ENCODE measurements at regions not wholly inside any gene's neighbourhood (a gene's known extent, or its start where the extent isn't known, plus 50 kb on each side); places are given as distances from the start of the nearest gene placed in this dataset.

- ChIA-PET CTCF (no interaction called here), POLR2A (no interaction called here), RAD21 (ENCODE audit: low non-redundant PET in 1 of 2, low total read pairs in 2 of 2, uncharacterized antibody in 2 of 2, unreplicated experiment in 2 of 2) (no interaction called here)
- Histone ChIP-seq H3K4me2 (ENCODE audit: low read length) (no peak overlapping the region), H3K27me3 (ENCODE audit: insufficient read depth, low read length) (no peaks in the 10 kb centered on the region), H4K20me1 (ENCODE audit: insufficient read depth) (no peaks in the 10 kb centered on the region), H3K79me2 (ENCODE audit: insufficient read depth, low read length) (no peaks in the 10 kb centered on the region), H3K36me3 (ENCODE audit: control insufficient read depth in 1 of 2, insufficient read depth in 2 of 2, low read length in 2 of 2) (no peaks in the 10 kb centered on the region), H3K4me1 (ENCODE audit: control insufficient read depth in 1 of 2, insufficient read depth in 2 of 2, low read length in 2 of 2) (no peaks in the 10 kb centered on the region), H3K9ac (ENCODE audit: low read length) (no peak overlapping the region), H3K9me2 (ENCODE audit: insufficient read depth) (no peaks in the 10 kb centered on the region), H3K4me3 (replicated peaks in 1 of 2; ENCODE audit: low read depth in 1 of 2, low read length in 2 of 2) (no peak overlapping the region), H2AFZ (ENCODE audit: low read depth, low read length, poor library complexity, severe bottlenecking) (no peak overlapping the region), H3K9me3 (ENCODE audit: control insufficient read depth in 1 of 2, insufficient read depth in 1 of 2, low read depth in 1 of 2, low read length in 2 of 2) (no peaks in the 10 kb centered on the region), H3K27ac (ENCODE audit: low read depth, low read length) (no peak overlapping the region)
- no TSS peak for BruUV-seq (replicated peaks)
- ATAC-seq (no peak), DNase-seq (ENCODE audit: low read depth, low spot score) (no peak)
- intact Hi-C loops (cut with micrococcal nuclease) = no loop called here
- TF ChIP-seq TCF7L2 (IDR thresholded peaks at IDR 0.05; ENCODE audit: borderline replicate concordance, extremely low read depth, insufficient read depth, insufficient read length) (no peak), POLR2AphosphoS5 (IDR thresholded peaks at IDR 0.05; ENCODE audit: low read depth, low read length) (no peak), SIN3A (IDR thresholded peaks at IDR 0.05; ENCODE audit: low read depth) (no peak), SP1 (IDR thresholded peaks at IDR 0.05; ENCODE audit: low read depth) (no peak)
These were observed 78.2 kb upstream of the TLL1 start for GRCh38 chr4:165794834-165795233.

- H3K79me2 ChIP-seq (ENCODE audit: insufficient read depth, low read length) = no peaks in the 10 kb centered on the region
- intact Hi-C loops (cut with micrococcal nuclease) = no loop called here
These were observed 73.6 kb upstream of the TLL1 start for GRCh38 chr4:165799384-165799815.

More at GRCh38 chr4:165799384-165799815, 73.6 kb upstream of the TLL1 start:
- no peaks in the 10 kb centered on the region for H3K27me3 ChIP-seq (ENCODE audit: insufficient read depth, low read length)
- no TSS peak for BruUV-seq (replicated peaks)
- ChIA-PET RAD21 (ENCODE audit: low non-redundant PET in 1 of 2, low total read pairs in 2 of 2, uncharacterized antibody in 2 of 2, unreplicated experiment in 2 of 2) (no interaction called here), CTCF (no interaction called here), POLR2A (no interaction called here)
- no peak for TF ChIP-seq REST (IDR thresholded peaks at IDR 0.05; ENCODE audit: low read depth)
- TF ChIP-seq EGR1 (IDR thresholded peaks at IDR 0.05; ENCODE audit: low read depth) = no peak
- TF ChIP-seq, protein P1, sequence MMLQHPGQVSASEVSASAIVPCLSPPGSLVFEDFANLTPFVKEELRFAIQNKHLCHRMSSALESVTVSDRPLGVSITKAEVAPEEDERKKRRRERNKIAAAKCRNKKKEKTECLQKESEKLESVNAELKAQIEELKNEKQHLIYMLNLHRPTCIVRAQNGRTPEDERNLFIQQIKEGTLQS (IDR thresholded peaks at IDR 0.05) = no peak
- no peak for TF ChIP-seq POLR2A (IDR thresholded peaks at IDR 0.05; ENCODE audit: borderline replicate concordance, extremely low read depth, insufficient read depth, insufficient read length)
- no peaks in the 10 kb centered on the region for H3K36me3 ChIP-seq (ENCODE audit: control insufficient read depth in 1 of 2, insufficient read depth in 2 of 2, low read length in 2 of 2)
- H3K9ac ChIP-seq (ENCODE audit: low read length) = no peak overlapping the region
- no peak overlapping the region for H3K4me3 ChIP-seq (replicated peaks in 1 of 2; ENCODE audit: low read depth in 1 of 2, low read length in 2 of 2)
- ATAC-seq (no peak), DNase-seq (ENCODE audit: low read depth, low spot score) (no peak)
- H3K9me3 ChIP-seq (ENCODE audit: control insufficient read depth in 1 of 2, insufficient read depth in 1 of 2, low read depth in 1 of 2, low read length in 2 of 2) = no peaks in the 10 kb centered on the region
- H3K9me2 ChIP-seq (ENCODE audit: insufficient read depth) = no peaks in the 10 kb centered on the region
- H4K20me1 ChIP-seq (ENCODE audit: insufficient read depth) = no peaks in the 10 kb centered on the region
- H2AFZ ChIP-seq (ENCODE audit: low read depth, low read length, poor library complexity, severe bottlenecking) = no peak overlapping the region
- H3K4me2 ChIP-seq (ENCODE audit: low read length) = no peak overlapping the region
- H3K4me1 ChIP-seq (ENCODE audit: control insufficient read depth in 1 of 2, insufficient read depth in 2 of 2, low read length in 2 of 2) = no peaks in the 10 kb centered on the region
- H3K27ac ChIP-seq (ENCODE audit: low read depth, low read length) = no peak overlapping the region
